22Rv1 (cell line): ENCODE measurements at regions not wholly inside any gene's neighbourhood (a gene's known extent, or its start where the extent isn't known, plus 50 kb on each side); places are given as distances from the start of the nearest gene placed in this dataset.

Experiments
- CTCF ChIP-seq: fragments of 450-650 bp; IDR thresholded peaks from 2 replicates; pipeline ENCODE4 v1.5.1; 2017; ENCODE audit warnings: mild to moderate bottlenecking
- ZFX ChIP-seq: fragments of 450-650 bp; IDR thresholded peaks from 2 replicates; pipeline ENCODE4 v1.6.1; 2017; ENCODE audit warnings: antibody characterized with exemption, borderline replicate concordance

- TF ChIP-seq CTCF, result no peak
- no peak for TF ChIP-seq ZFX
Measured at GRCh38 chr1:30083800-30084464, 639.5 kb downstream of the MATN1 start.
